ENCODE measurements at regions not wholly inside any gene's neighbourhood (a gene's known extent, or its start where the extent isn't known, plus 50 kb on each side); places are given as distances from the start of the nearest gene placed in this dataset.

- TF ChIP-seq POLR2A (IDR thresholded peaks at IDR 0.05) (no peak), POLR2AphosphoS5 (IDR thresholded peaks at IDR 0.05) (no peak)
- TF ChIP-seq, protein P1, sequence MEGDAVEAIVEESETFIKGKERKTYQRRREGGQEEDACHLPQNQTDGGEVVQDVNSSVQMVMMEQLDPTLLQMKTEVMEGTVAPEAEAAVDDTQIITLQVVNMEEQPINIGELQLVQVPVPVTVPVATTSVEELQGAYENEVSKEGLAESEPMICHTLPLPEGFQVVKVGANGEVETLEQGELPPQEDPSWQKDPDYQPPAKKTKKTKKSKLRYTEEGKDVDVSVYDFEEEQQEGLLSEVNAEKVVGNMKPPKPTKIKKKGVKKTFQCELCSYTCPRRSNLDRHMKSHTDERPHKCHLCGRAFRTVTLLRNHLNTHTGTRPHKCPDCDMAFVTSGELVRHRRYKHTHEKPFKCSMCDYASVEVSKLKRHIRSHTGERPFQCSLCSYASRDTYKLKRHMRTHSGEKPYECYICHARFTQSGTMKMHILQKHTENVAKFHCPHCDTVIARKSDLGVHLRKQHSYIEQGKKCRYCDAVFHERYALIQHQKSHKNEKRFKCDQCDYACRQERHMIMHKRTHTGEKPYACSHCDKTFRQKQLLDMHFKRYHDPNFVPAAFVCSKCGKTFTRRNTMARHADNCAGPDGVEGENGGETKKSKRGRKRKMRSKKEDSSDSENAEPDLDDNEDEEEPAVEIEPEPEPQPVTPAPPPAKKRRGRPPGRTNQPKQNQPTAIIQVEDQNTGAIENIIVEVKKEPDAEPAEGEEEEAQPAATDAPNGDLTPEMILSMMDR (IDR thresholded peaks at IDR 0.05 in 8 of 11, conservative IDR thresholded peaks at IDR 0.05 in 3 of 11): no peak
These were observed 193.9 kb upstream of the AGR3 start for GRCh38 chr7:17075601-17076255.

Data from spleen (tissue), 7 donors.